AG04450 (cell line): ENCODE measurements at regions not wholly inside any gene's neighbourhood (a gene's known extent, or its start where the extent isn't known, plus 50 kb on each side); places are given as distances from the start of the nearest gene placed in this dataset.

Experiments
- CTCF ChIA-PET: fragments of 300-600, 350-600 bp; formaldehyde crosslinking; extraction: SDS; loops from one replicate; lab custom pipeline; 2022; ENCODE audit warnings: antibody characterized with exemption, inconsistent platforms; lab: Charles Lee
- POLR2A ChIA-PET: fragments of 350-600 bp; formaldehyde crosslinking; extraction: SDS; loops from one replicate; lab custom pipeline; 2021; ENCODE audit warnings: antibody characterized with exemption, inconsistent platforms; lab: Yijun Ruan, JAX
- DNase-seq: peaks from one replicate; pipeline ENCODE4 v3.0.0-alpha.2; 2011; ENCODE audit warnings: low read depth, low spot score
- H3K27ac ChIP-seq: one replicate; pipeline ENCODE4 v1.5.1; 2012; ENCODE audit warnings: low read depth, low read length, control low read depth
- H3K27me3 ChIP-seq: one replicate; pipeline ENCODE4 v1.6.0; 2012; ENCODE audit warnings: low read length; ENCODE audit not compliant: control insufficient read depth, insufficient read depth
- H3K4me3 ChIP-seq: 2 replicates; pipeline ENCODE4 v1.5.1; 2011; ENCODE audit warnings: mild to moderate bottlenecking, low read depth, low read length, control low read depth
- H3K9me3 ChIP-seq: 2 replicates; pipeline ENCODE4 v1.5.1; 2012; ENCODE audit warnings: low read length; ENCODE audit not compliant: control insufficient read depth, insufficient read depth
- CTCF ChIP-seq: IDR thresholded peaks from 2 replicates; pipeline ENCODE4 v1.5.1; 2011; ENCODE audit warnings: low read depth, low read length, control low read depth, inconsistent platforms

GRCh38 chr17:27973258-27974044 is 69.0 kb upstream of the NLK start:
- Histone ChIP-seq H3K27ac (no peak overlapping the region), H3K4me3 (no peak overlapping the region), H3K9me3 (no peaks in the 10 kb centered on the region), H3K27me3 (no peaks in the 10 kb centered on the region)
- no peak for DNase-seq
- ChIA-PET CTCF (interaction anchor here (0.6 to 1.3 kb wide), 2 partner anchors 36 to 80 kb away, joined by 4 read pairs; no protein-coding TSS in a partner anchor), POLR2A (no interaction called here)
- TF ChIP-seq CTCF: no peak

GRCh38 chr17:27974045-27974436 is 68.4 kb upstream of the NLK start:
- no peak overlapping the region for H3K27ac ChIP-seq
- CTCF ChIA-PET: interaction anchor here (0.6 to 1.3 kb wide), 2 partner anchors 36 to 80 kb away, joined by 4 read pairs; no protein-coding TSS in a partner anchor
- POLR2A ChIA-PET: no interaction called here
- no peak for TF ChIP-seq CTCF
- H3K27me3 ChIP-seq: no peaks in the 10 kb centered on the region
- DNase-seq: no peak
- no peaks in the 10 kb centered on the region for H3K9me3 ChIP-seq
- no peak overlapping the region for H3K4me3 ChIP-seq

GRCh38 chr17:27974531-27975145 is 67.8 kb upstream of the NLK start:
- no peak for TF ChIP-seq CTCF
- ChIA-PET POLR2A (interaction anchor here (1.3 kb wide), 1 partner anchor 67 kb away, joined by 6 read pairs; no protein-coding TSS in a partner anchor), CTCF (interaction anchor here (1.3 kb wide), 1 partner anchor 81 kb away, joined by 4 read pairs; no protein-coding TSS in a partner anchor)

GRCh38 chr17:27975146-27976011 is 67.1 kb upstream of the NLK start:
- ChIA-PET CTCF (no interaction called here), POLR2A (interaction anchor here (0.7 to 1.3 kb wide), 2 partner anchors 66 to 233 kb away, joined by 4 to 6 read pairs; no protein-coding TSS in a partner anchor)
- peak; percentile 4 for DNase-seq

More at GRCh38 chr17:27974531-27975145, 67.8 kb upstream of the NLK start:
- Histone ChIP-seq H3K27me3 (no peaks in the 10 kb centered on the region), H3K9me3 (no peaks in the 10 kb centered on the region), H3K4me3 (no peak overlapping the region), H3K27ac (no peak overlapping the region)
- DNase-seq: no peak

More at GRCh38 chr17:27975146-27976011, 67.1 kb upstream of the NLK start:
- Histone ChIP-seq H3K27ac (no peak overlapping the region), H3K4me3 (no peak overlapping the region), H3K9me3 (no peaks in the 10 kb centered on the region), H3K27me3 (no peaks in the 10 kb centered on the region)
- no peak for TF ChIP-seq CTCF
